K562 (cell line): ENCODE measurements at regions not wholly inside any gene's neighbourhood (a gene's known extent, or its start where the extent isn't known, plus 50 kb on each side); places are given as distances from the start of the nearest gene placed in this dataset.
A peak's percentile ranks its signal among the peaks of the same experiment; 100 is the strongest.

ENCODE experiments used
- ASH1L ChIP-seq: fragments of 450-650 bp; IDR thresholded peaks from 2 replicates; pipeline ENCODE4 v1.6.1; 2018; ENCODE audit warnings: borderline replicate concordance, mild to moderate bottlenecking, low read depth; ENCODE audit not compliant: partially characterized antibody
- CXXC5 ChIP-seq: fragments of 250-450 bp; sonication (Bioruptor Pico); IDR thresholded peaks from 2 replicates; pipeline ENCODE4 v1.8.0; 2022; ENCODE audit warnings: inconsistent platforms, mild to moderate bottlenecking, moderate library complexity
- EP400 ChIP-seq: fragments of 450-650 bp; IDR thresholded peaks from 2 replicates; pipeline ENCODE4 v1.6.1; 2017; ENCODE audit warnings: antibody characterized with exemption, mild to moderate bottlenecking, moderate library complexity
- HDAC1 ChIP-seq, 2 experiments: fragments of 450-650 bp; IDR thresholded peaks; 2 replicates each; pipeline ENCODE4 v1.6.1; 2016 to 2017; ENCODE audit warnings: inconsistent platforms in 1 of 2, mild to moderate bottlenecking in 1 of 2, moderate library complexity in 1 of 2
- HNRNPLL ChIP-seq: fragments of 200-400 bp; formaldehyde crosslinking; IDR thresholded peaks from 2 replicates; pipeline ENCODE4 v1.6.1; 2017; ENCODE audit warnings: low read length, low read depth, mild to moderate bottlenecking; ENCODE audit not compliant: poor library complexity, severe bottlenecking
- L3MBTL2 ChIP-seq: fragments of 450-650 bp; IDR thresholded peaks from 2 replicates; pipeline ENCODE4 v1.6.1; 2016; ENCODE audit warnings: mild to moderate bottlenecking, moderate library complexity
- MTA3 ChIP-seq: fragments of 450-650 bp; formaldehyde crosslinking; IDR thresholded peaks from 2 replicates; pipeline ENCODE4 v1.6.1; 2017; ENCODE audit warnings: mild to moderate bottlenecking, borderline replicate concordance
- SIN3A ChIP-seq, 2 experiments: fragments of 150-350 bp in 1 of 2; IDR thresholded peaks; 2 replicates each; pipeline ENCODE4 v1.6.1; 2011 to 2016; ENCODE audit warnings: borderline replicate concordance in 2 of 2, low read depth in 2 of 2, low read length in 2 of 2, mild to moderate bottlenecking in 2 of 2, moderate library complexity in 2 of 2; ENCODE audit not compliant: control insufficient read depth in 1 of 2
- SIN3B ChIP-seq: fragments of 450-650 bp; IDR thresholded peaks from 2 replicates; pipeline ENCODE4 v1.6.1; 2017; ENCODE audit warnings: low read depth, mild to moderate bottlenecking, moderate library complexity
- SMAD4 ChIP-seq: fragments of 250-450 bp; sonication (Bioruptor Pico); conservative IDR thresholded peaks from 2 replicates; pipeline ENCODE4 v1.8.0; 2021; ENCODE audit warnings: inconsistent platforms, mild to moderate bottlenecking, moderate library complexity
- SMARCE1 ChIP-seq: fragments of 450-650 bp; IDR thresholded peaks from 2 replicates; pipeline ENCODE4 v1.7.1; 2016; ENCODE audit warnings: mild to moderate bottlenecking
- SMC3 ChIP-seq: conservative IDR thresholded peaks from 2 replicates; pipeline ENCODE4 v1.6.1; 2011; ENCODE audit warnings: low read depth, low read length, improper control_type of control experiment; ENCODE audit not compliant: insufficient read depth
- SPI1 ChIP-seq: IDR thresholded peaks from 2 replicates; pipeline ENCODE4 v1.6.1; 2011; ENCODE audit warnings: low read depth, low read length, control low read depth, borderline replicate concordance
- THAP7 ChIP-seq: fragments of 250-450 bp; sonication (Bioruptor Pico); IDR thresholded peaks from 2 replicates; pipeline ENCODE4 v1.5.0; 2021
- TOE1 ChIP-seq, 2 experiments: fragments of 450-650 bp in 1 of 2; sonication (generic) in 1 of 2; formaldehyde crosslinking in 1 of 2; IDR thresholded peaks; 2 replicates each; pipeline versions ENCODE4 v1.7.1 to v1.8.0; 2016 to 2022; ENCODE audit warnings: borderline replicate concordance in 2 of 2, mild to moderate bottlenecking in 2 of 2, antibody characterized with exemption in 1 of 2, inconsistent platforms in 1 of 2, low read depth in 1 of 2, missing genetic modification reagents in 1 of 2, moderate library complexity in 1 of 2
- ZC3H4 ChIP-seq: sonication (generic); formaldehyde crosslinking; IDR thresholded peaks from 2 replicates; pipeline ENCODE4 v1.9.0; 2021; ENCODE audit warnings: missing genetic modification reagents, borderline replicate concordance
- ZNF561 ChIP-seq: fragments of 450-650 bp; formaldehyde crosslinking; conservative IDR thresholded peaks from 2 replicates; pipeline ENCODE4 v1.4.0; 2020; ENCODE audit warnings: mild to moderate bottlenecking, moderate library complexity
- TF ChIP-seq, protein P1 (sequence below): sonication (generic); formaldehyde crosslinking; IDR thresholded peaks from 2 replicates; pipeline ENCODE4 v1.8.1; 2023; ENCODE audit warnings: mild to moderate bottlenecking, missing genetic modification reagents
- TF ChIP-seq, protein P2 (sequence below): fragments of 450-650 bp; formaldehyde crosslinking; IDR thresholded peaks from 2 replicates; pipeline ENCODE4 v1.4.0; 2020; ENCODE audit warnings: mild to moderate bottlenecking, moderate library complexity

GRCh38 chr2:64750001-64750816, 96.5 kb upstream of the SERTAD2 start (continued):
- no peak for TF ChIP-seq HNRNPLL
- no peak for TF ChIP-seq ASH1L
- peak in 1 of 2 experiments; percentile 63; a peak in 2 of 4 replicates for TF ChIP-seq SIN3A (IDR thresholded peaks at IDR 0.05; ENCODE audit: borderline replicate concordance in 2 of 2, control insufficient read depth in 1 of 2, low read depth in 2 of 2, low read length in 2 of 2)
- no peak for TF ChIP-seq SIN3B
- TF ChIP-seq L3MBTL2 = peak; percentile 32; the same call in 1 of the 2 replicates
- peak; percentile 53; the same call in 1 of the 2 replicates for TF ChIP-seq SMARCE1
- no peak for TF ChIP-seq THAP7 (CRISPR knock-in tag)
- TF ChIP-seq ZNF561 (CRISPR knock-in tag) = no peak
- TF ChIP-seq SPI1 = no peak
- TF ChIP-seq CXXC5 (CRISPR knock-in tag) = peak; percentile 37
- TF ChIP-seq HDAC1 (IDR thresholded peaks at IDR 0.05) = peak in 1 of 2 experiments; percentile 53; a peak in 1 of 4 replicates
- TF ChIP-seq, protein P1, sequence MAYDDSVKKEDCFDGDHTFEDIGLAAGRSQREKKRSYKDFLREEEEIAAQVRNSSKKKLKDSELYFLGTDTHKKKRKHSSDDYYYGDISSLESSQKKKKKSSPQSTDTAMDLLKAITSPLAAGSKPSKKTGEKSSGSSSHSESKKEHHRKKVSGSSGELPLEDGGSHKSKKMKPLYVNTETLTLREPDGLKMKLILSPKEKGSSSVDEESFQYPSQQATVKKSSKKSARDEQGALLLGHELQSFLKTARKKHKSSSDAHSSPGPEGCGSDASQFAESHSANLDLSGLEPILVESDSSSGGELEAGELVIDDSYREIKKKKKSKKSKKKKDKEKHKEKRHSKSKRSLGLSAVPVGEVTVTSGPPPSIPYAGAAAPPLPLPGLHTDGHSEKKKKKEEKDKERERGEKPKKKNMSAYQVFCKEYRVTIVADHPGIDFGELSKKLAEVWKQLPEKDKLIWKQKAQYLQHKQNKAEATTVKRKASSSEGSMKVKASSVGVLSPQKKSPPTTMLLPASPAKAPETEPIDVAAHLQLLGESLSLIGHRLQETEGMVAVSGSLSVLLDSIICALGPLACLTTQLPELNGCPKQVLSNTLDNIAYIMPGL (CRISPR knock-in tag) = 0 out of 2 replicates have a peak, but pooled peaks have one; percentile 54
- TF ChIP-seq EP400 = peak; percentile 34
- TF ChIP-seq, protein P2, sequence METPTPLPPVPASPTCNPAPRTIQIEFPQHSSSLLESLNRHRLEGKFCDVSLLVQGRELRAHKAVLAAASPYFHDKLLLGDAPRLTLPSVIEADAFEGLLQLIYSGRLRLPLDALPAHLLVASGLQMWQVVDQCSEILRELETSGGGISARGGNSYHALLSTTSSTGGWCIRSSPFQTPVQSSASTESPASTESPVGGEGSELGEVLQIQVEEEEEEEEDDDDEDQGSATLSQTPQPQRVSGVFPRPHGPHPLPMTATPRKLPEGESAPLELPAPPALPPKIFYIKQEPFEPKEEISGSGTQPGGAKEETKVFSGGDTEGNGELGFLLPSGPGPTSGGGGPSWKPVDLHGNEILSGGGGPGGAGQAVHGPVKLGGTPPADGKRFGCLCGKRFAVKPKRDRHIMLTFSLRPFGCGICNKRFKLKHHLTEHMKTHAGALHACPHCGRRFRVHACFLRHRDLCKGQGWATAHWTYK (CRISPR knock-in tag) = peak; percentile 52; the same call in 1 of the 2 replicates
- TF ChIP-seq ZC3H4 (CRISPR knock-in tag) = peak; percentile 79; the same call in 1 of the 2 replicates
- peak; percentile 82; the same call in 1 of the 2 replicates for TF ChIP-seq SMAD4 (CRISPR knock-in tag)
- TF ChIP-seq TOE1 (IDR thresholded peaks at IDR 0.05; ENCODE audit: borderline replicate concordance) = 0 out of 2 replicates have a peak, but pooled peaks have one; percentile 34
- TF ChIP-seq TOE1 (CRISPR knock-in tag; IDR thresholded peaks at IDR 0.05; ENCODE audit: borderline replicate concordance, low read depth) = no peak
- peak; percentile 63 for TF ChIP-seq MTA3
- 0 out of 2 replicates have a peak, but pooled peaks have one; percentile 12 for TF ChIP-seq SMC3
